ENCODE measurements at regions not wholly inside any gene's neighbourhood (a gene's known extent, or its start where the extent isn't known, plus 50 kb on each side); places are given as distances from the start of the nearest gene placed in this dataset.

GRCh38 chr11:91023731-91024130, 800.9 kb upstream of the CHORDC1 start:
- TF ChIP-seq CTCF (IDR thresholded peaks at IDR 0.05), result no peak
- no peak for TF ChIP-seq EP300 (IDR thresholded peaks at IDR 0.05)

Data from ovary (tissue), 3 donors.